IMR-90 (cell line): ENCODE measurements at regions not wholly inside any gene's neighbourhood (a gene's known extent, or its start where the extent isn't known, plus 50 kb on each side); places are given as distances from the start of the nearest gene placed in this dataset.

Experiments
- ATAC-seq: fragments of 200-7000 bp; cut with Tn5 transposase; 2 replicates; pipeline ENCODE4 v1.9.1; 2020; ENCODE audit warnings: low read depth, mild to moderate bottlenecking, moderate library complexity
- BruUV-seq: library from RNA; stranded (reverse); fragments of 400-500 nt; replicated peaks from 2 replicates; lab custom pipeline; 2021; lab: Mats Ljungman, UMichigan
- CTCF ChIA-PET: fragments of 300-600 bp; formaldehyde crosslinking; extraction: SDS; loops from one replicate; lab custom pipeline; 2021; ENCODE audit warnings: antibody characterized with exemption; lab: Yijun Ruan, JAX
- POLR2A ChIA-PET: fragments of 300-600 bp; sonication (Branson Sonifier 250); formaldehyde crosslinking; loops from one replicate; lab custom pipeline; 2022; ENCODE audit warnings: antibody characterized with exemption; ENCODE audit not compliant: unreplicated experiment; lab: Charles Lee
- DNase-seq: peaks from one replicate; pipeline ENCODE4 v3.0.0; 2013
- H2AFZ ChIP-seq: replicated peaks from 2 replicates; pipeline ENCODE3; 2013; ENCODE audit warnings: low read length, mild to moderate bottlenecking; ENCODE audit not compliant: poor library complexity
- H2AK5ac ChIP-seq: 2 replicates; pipeline ENCODE4 v1.6.1; 2013; ENCODE audit warnings: low read depth, low read length, inconsistent platforms
- H2AK9ac ChIP-seq: replicated peaks from 2 replicates; pipeline ENCODE3; 2013; ENCODE audit warnings: mild to moderate bottlenecking, low read depth, low read length, moderate library complexity; ENCODE audit not compliant: poor library complexity
- H2BK120ac ChIP-seq: 2 replicates; pipeline ENCODE4 v1.6.1; 2013; ENCODE audit warnings: low read depth, low read length, inconsistent platforms
- H2BK15ac ChIP-seq: 3 replicates; pipeline ENCODE4 v1.6.1; 2013; ENCODE audit warnings: low read depth, low read length, inconsistent platforms
- H2BK20ac ChIP-seq: 2 replicates; pipeline ENCODE4 v1.6.1; 2013; ENCODE audit warnings: low read depth, mild to moderate bottlenecking, inconsistent platforms, low read length, moderate library complexity
- H2BK5ac ChIP-seq: 2 replicates; pipeline ENCODE4 v1.6.1; 2013; ENCODE audit warnings: mild to moderate bottlenecking, low read depth, low read length, inconsistent platforms; ENCODE audit not compliant: poor library complexity, severe bottlenecking
- H3K14ac ChIP-seq: replicated peaks from 2 replicates; pipeline ENCODE4 v1.6.1; 2013; ENCODE audit warnings: low read depth, low read length, inconsistent platforms
- H3K18ac ChIP-seq: 2 replicates; pipeline ENCODE4 v1.6.1; 2013; ENCODE audit warnings: low read depth, low read length, control low read depth
- H3K23ac ChIP-seq: 2 replicates; pipeline ENCODE4 v1.6.1; 2013; ENCODE audit warnings: low read depth, low read length, inconsistent platforms
- H3K27ac ChIP-seq: 2 replicates; pipeline ENCODE4 v1.5.1; 2013; ENCODE audit warnings: mild to moderate bottlenecking, control low read depth, low read length; ENCODE audit not compliant: insufficient read depth
- H3K27me3 ChIP-seq: 2 replicates; pipeline ENCODE4 v1.6.1; 2013; ENCODE audit warnings: low read length; ENCODE audit not compliant: control insufficient read depth, insufficient read depth
- H3K36me3 ChIP-seq: 2 replicates; pipeline ENCODE4 v1.6.1; 2013; ENCODE audit warnings: low read length, mixed read lengths; ENCODE audit not compliant: control insufficient read depth, insufficient read depth
- H3K4ac ChIP-seq: 2 replicates; pipeline ENCODE4 v1.6.1; 2013; ENCODE audit warnings: low read depth, low read length, inconsistent platforms
- H3K4me1 ChIP-seq: 2 replicates; pipeline ENCODE4 v1.6.1; 2013; ENCODE audit warnings: low read length, mixed read lengths; ENCODE audit not compliant: control insufficient read depth, insufficient read depth
- H3K4me2 ChIP-seq: 2 replicates; pipeline ENCODE4 v1.6.1; 2013; ENCODE audit warnings: low read depth, mild to moderate bottlenecking, control low read depth, low read length, moderate library complexity
- H3K4me3 ChIP-seq: 2 replicates; pipeline ENCODE4 v1.5.1; 2013; ENCODE audit warnings: low read depth, mild to moderate bottlenecking, control low read depth, low read length, moderate library complexity; ENCODE audit not compliant: insufficient read depth
- H3K56ac ChIP-seq: 2 replicates; pipeline ENCODE4 v1.6.1; 2013; ENCODE audit warnings: low read length, inconsistent platforms; ENCODE audit not compliant: insufficient read depth; ENCODE audit errors: extremely low read depth
- H3K79me1 ChIP-seq, 2 experiments: 2 replicates each; pipeline ENCODE4 v1.6.1; 2013; ENCODE audit warnings: low read length in 2 of 2, inconsistent platforms in 1 of 2, low read depth in 1 of 2
- H3K9ac ChIP-seq: 2 replicates; pipeline ENCODE4 v1.6.1; 2013; ENCODE audit warnings: low read depth, low read length, control low read depth
- H3K9me1 ChIP-seq: 2 replicates; pipeline ENCODE4 v1.6.1; 2013; ENCODE audit warnings: low read length, inconsistent platforms; ENCODE audit not compliant: insufficient read depth
- H3K9me3 ChIP-seq: 2 replicates; pipeline ENCODE4 v1.6.1; 2013; ENCODE audit warnings: low read length; ENCODE audit not compliant: control insufficient read depth, insufficient read depth
- H4K20me1 ChIP-seq: 2 replicates; pipeline ENCODE4 v1.6.1; 2013; ENCODE audit warnings: low read length, inconsistent platforms; ENCODE audit not compliant: insufficient read depth
- H4K5ac ChIP-seq: 2 replicates; pipeline ENCODE4 v1.6.1; 2013; ENCODE audit warnings: mild to moderate bottlenecking, low read depth, low read length, control low read depth
- H4K8ac ChIP-seq, 2 experiments: 2 replicates each; pipeline ENCODE4 v1.6.1; 2013; ENCODE audit warnings: low read depth in 2 of 2, low read length in 2 of 2, control low read depth in 1 of 2, inconsistent platforms in 1 of 2
- H4K91ac ChIP-seq: 2 replicates; pipeline ENCODE4 v1.6.1; 2013; ENCODE audit warnings: low read depth, low read length, inconsistent platforms; ENCODE audit not compliant: insufficient read depth
- BHLHE40 ChIP-seq: fragments of 150-350 bp; IDR thresholded peaks from 2 replicates; pipeline ENCODE4 v1.6.1; 2016; ENCODE audit warnings: mild to moderate bottlenecking, low read depth, low read length
- CEBPB ChIP-seq: IDR thresholded peaks from 2 replicates; pipeline ENCODE4 v1.6.1; 2012; ENCODE audit warnings: low read depth, low read length, improper control_type of control experiment
- MAZ ChIP-seq: IDR thresholded peaks from 2 replicates; pipeline ENCODE4 v1.6.1; 2012; ENCODE audit warnings: low read depth, mild to moderate bottlenecking, low read length, improper control_type of control experiment, moderate library complexity, borderline replicate concordance
- NFE2L2 ChIP-seq: fragments of 150-350 bp; IDR thresholded peaks from 2 replicates; pipeline ENCODE4 v1.6.1; 2016; ENCODE audit warnings: low read depth, mild to moderate bottlenecking, low read length
- RAD21 ChIP-seq: IDR thresholded peaks from 2 replicates; pipeline ENCODE4 v1.6.1; 2012; ENCODE audit warnings: low read length, improper control_type of control experiment
- RCOR1 ChIP-seq: IDR thresholded peaks from 2 replicates; pipeline ENCODE4 v1.6.1; 2012; ENCODE audit warnings: mild to moderate bottlenecking, low read length, improper control_type of control experiment; ENCODE audit not compliant: insufficient replicate concordance
- RFX5 ChIP-seq: IDR thresholded peaks from 2 replicates; pipeline ENCODE4 v1.8.0; 2012; ENCODE audit warnings: low read depth, mild to moderate bottlenecking, low read length, moderate library complexity
- SMC3 ChIP-seq: fragments of 150-350 bp; IDR thresholded peaks from 2 replicates; pipeline ENCODE4 v1.6.1; 2016; ENCODE audit warnings: low read depth, mild to moderate bottlenecking, antibody characterized with exemption, low read length, moderate library complexity
- WGBS, 2 experiments: methylation state at CpG; one replicate each; pipeline versions ENCODE4 v1.1.5 to v1.1.7; 2013; ENCODE audit warnings: missing lambda C conversion rate in 2 of 2; ENCODE audit not compliant: insufficient read length in 1 of 2; ENCODE audit errors: extremely low coverage in 2 of 2; 5-methylcytosine and 5-hydroxymethylcytosine counted together
- dilution Hi-C: fragments of 300-500 bp; cut with HindIII; formaldehyde crosslinking; loops from one replicate; pipeline ENCODE4 v1.14.3; 2018; ENCODE audit warnings: low sequenced_read_pairs; ENCODE audit not compliant: unreplicated experiment
- in situ Hi-C: fragments of 300-500 bp; cut with MboI; formaldehyde crosslinking; loops from 3 replicates; pipeline ENCODE4 v1.14.3; 2019; ENCODE audit warnings: low sequenced_read_pairs, inconsistent platforms, mixed read lengths
- intact Hi-C: fragments of 100-400 bp; cut with micrococcal nuclease; formaldehyde crosslinking; loops from 2 replicates; pipeline ENCODE4 v1.10.0; 2022
- TF ChIP-seq, protein P1 (sequence below): fragments of 150-350 bp; IDR thresholded peaks from 2 replicates; pipeline ENCODE4 v1.6.1; 2016; ENCODE audit warnings: low read depth, mild to moderate bottlenecking, low read length, moderate library complexity, borderline replicate concordance
- TF ChIP-seq, protein P2 (sequence below): conservative IDR thresholded peaks from 2 replicates; pipeline ENCODE4 v1.5.1; 2012; ENCODE audit warnings: mild to moderate bottlenecking, low read depth, low read length, improper control_type of control experiment

DNA sequence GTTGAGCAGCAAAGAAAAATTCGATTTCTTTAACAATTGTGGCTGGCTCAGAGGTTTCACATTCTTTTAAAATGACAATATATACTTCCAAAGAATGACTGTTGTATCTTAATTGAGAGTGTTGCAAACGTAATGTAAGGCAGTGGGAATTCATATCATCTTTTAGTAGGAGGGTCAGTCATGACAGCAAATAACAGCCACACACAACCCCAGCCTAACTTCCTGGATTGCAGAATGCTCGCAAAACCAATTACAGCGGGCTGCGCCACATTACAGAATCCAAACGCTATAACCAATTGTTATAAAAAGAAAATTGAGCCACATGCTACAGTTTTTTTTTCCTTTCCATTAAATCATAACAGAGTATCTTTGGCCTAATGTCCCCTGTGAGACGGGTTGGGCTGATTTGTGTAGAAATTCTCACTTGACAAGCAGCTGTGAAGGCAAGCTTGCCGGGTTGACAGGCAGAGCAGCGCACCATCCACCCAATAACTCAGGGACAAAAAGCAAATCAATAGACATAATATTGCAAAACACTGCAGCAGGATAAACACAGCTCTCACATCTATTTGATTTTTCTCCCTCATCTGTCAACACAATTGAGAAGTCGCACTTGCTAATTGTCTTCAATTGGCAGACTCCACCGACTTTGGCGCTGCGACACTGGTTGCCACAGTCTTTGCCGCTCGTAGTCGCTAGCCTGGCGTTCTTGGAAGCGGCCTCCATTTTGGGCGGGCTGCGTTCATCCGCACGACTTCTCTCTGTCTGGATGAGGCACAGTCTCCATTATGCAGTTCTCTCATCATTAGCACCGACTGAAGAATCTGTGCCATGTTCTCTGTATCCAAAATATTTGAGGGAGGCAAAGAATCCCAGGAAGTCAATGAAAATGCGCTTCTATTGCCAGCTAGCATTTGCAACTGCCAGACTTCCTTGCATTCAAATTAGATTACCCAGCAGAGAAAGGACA lies 95.0 kb upstream of the CCDC68 start:
- H4K5ac ChIP-seq, result no peak overlapping the region
- H3K9ac ChIP-seq, result no peak overlapping the region
- no peak overlapping the region for H2AK5ac ChIP-seq
- H3K4me1 ChIP-seq, result no peaks in the 10 kb centered on the region
- intact Hi-C loops, result no loop called here
- H2BK120ac ChIP-seq, result no peak overlapping the region
- H3K56ac ChIP-seq, result no peak overlapping the region
- no peak overlapping the region for H3K18ac ChIP-seq
- no peak overlapping the region for H2BK15ac ChIP-seq
- no peak overlapping the region for H3K4me2 ChIP-seq
- POLR2A ChIA-PET, result no interaction called here
- no peak overlapping the region for H4K91ac ChIP-seq
- no peak overlapping the region for H3K4ac ChIP-seq
- no peaks in the 10 kb centered on the region for H4K20me1 ChIP-seq
- H3K23ac ChIP-seq, result no peak overlapping the region
- WGBS, 2 experiments, result 86% methylated on average over 8 of the region's 24 CpGs; no CpG with 5 or more reads in 1 of the 2 experiments
- no peaks in the 10 kb centered on the region for H3K79me1 ChIP-seq
- CTCF ChIA-PET, result no interaction called here
- in situ Hi-C loops, result no loop called here
- TF ChIP-seq BHLHE40 (no peak), RAD21 (no peak), RFX5 (no peak), RCOR1 (no peak), CEBPB (no peak), NFE2L2 (no peak), SMC3 (no peak), MAZ (no peak)
- TF ChIP-seq, protein P1, sequence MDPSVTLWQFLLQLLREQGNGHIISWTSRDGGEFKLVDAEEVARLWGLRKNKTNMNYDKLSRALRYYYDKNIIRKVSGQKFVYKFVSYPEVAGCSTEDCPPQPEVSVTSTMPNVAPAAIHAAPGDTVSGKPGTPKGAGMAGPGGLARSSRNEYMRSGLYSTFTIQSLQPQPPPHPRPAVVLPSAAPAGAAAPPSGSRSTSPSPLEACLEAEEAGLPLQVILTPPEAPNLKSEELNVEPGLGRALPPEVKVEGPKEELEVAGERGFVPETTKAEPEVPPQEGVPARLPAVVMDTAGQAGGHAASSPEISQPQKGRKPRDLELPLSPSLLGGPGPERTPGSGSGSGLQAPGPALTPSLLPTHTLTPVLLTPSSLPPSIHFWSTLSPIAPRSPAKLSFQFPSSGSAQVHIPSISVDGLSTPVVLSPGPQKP, result no peak
- TF ChIP-seq, protein P2, sequence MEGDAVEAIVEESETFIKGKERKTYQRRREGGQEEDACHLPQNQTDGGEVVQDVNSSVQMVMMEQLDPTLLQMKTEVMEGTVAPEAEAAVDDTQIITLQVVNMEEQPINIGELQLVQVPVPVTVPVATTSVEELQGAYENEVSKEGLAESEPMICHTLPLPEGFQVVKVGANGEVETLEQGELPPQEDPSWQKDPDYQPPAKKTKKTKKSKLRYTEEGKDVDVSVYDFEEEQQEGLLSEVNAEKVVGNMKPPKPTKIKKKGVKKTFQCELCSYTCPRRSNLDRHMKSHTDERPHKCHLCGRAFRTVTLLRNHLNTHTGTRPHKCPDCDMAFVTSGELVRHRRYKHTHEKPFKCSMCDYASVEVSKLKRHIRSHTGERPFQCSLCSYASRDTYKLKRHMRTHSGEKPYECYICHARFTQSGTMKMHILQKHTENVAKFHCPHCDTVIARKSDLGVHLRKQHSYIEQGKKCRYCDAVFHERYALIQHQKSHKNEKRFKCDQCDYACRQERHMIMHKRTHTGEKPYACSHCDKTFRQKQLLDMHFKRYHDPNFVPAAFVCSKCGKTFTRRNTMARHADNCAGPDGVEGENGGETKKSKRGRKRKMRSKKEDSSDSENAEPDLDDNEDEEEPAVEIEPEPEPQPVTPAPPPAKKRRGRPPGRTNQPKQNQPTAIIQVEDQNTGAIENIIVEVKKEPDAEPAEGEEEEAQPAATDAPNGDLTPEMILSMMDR, result no peak
- H2AFZ ChIP-seq, result no peak overlapping the region
- no peak overlapping the region for H2BK20ac ChIP-seq
- no TSS peak for BruUV-seq
- H4K8ac ChIP-seq, result no peak overlapping the region
- no peaks in the 10 kb centered on the region for H3K9me3 ChIP-seq
- ATAC-seq (no peak), DNase-seq (peak; percentile 2)
- H3K14ac ChIP-seq, result no peak overlapping the region
- H2BK5ac ChIP-seq, result no peak overlapping the region
- no peak overlapping the region for H3K27ac ChIP-seq
- no peaks in the 10 kb centered on the region for H3K9me1 ChIP-seq
- no peaks in the 10 kb centered on the region for H3K36me3 ChIP-seq
- H3K4me3 ChIP-seq, result no peak overlapping the region
- H2AK9ac ChIP-seq, result no peak overlapping the region
- dilution Hi-C loops, result no loop called here
- peaks cover 2% of the 10 kb centered on the region for H3K27me3 ChIP-seq
